CD4-positive, alpha-beta T cell treated with Interleukin-1 beta for 1 hour (primary cell): ENCODE measurements at regions not wholly inside any gene's neighbourhood (a gene's known extent, or its start where the extent isn't known, plus 50 kb on each side); places are given as distances from the start of the nearest gene placed in this dataset.

Experiments used
- DNase-seq, 2 donors: peaks; one replicate each; pipeline ENCODE4 v3.0.0-alpha.2; 2020 to 2022

DNA sequence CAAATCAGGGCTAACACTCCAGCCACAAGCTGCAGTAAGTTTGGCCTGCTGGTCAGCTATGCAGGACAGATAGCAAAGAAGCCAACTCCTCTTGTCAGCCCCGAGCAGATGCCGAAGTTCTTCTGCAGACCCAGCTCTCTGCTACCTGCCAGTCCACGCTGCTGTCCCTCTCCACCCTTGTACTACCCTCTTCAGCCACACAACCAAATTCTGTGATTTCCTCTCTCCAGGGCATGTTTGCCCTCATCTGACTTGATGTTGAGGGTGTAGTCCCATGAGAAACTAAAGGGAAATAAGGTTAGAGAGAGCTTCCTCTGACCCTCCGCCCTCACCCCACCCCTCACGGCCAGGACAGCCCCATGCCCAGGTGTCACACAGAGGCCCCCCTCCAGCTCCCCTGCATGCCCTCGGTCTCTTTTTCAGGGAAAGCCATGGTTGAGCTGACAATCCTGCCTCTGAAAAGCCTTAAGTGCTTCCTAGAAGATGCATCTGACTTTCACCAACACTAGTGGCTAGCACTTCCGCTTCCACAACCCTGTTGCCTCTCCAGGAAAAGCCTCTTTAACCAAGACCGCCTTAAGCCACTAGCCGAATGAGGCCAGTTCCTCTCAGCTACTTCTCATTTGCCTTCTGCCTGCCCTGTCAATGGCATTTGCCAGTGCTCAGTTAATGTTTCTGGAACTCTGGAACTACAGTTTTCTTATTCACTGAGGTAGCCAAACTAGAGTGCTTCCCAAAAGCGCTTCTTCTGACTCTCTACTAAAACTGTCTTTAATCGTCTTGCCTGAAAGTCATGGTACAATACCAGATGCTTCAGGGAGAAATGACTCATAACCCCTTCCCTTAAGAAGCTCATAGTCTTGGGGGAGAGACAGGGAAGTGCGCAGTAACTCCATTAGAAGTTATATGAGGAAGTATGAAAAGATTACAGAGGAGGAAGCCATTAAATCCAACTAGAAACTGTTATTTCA is 300.4 kb upstream of the STT3B start:
- DNase-seq, result peak in 1 of 2 donors; percentile 41

- no peak for DNase-seq
These were observed 298.6 kb upstream of the STT3B start for GRCh38 chr3:31234145-31234544.

GRCh38 chr3:31235062-31235700 is 297.5 kb upstream of the STT3B start:
- no peak for DNase-seq

DNA sequence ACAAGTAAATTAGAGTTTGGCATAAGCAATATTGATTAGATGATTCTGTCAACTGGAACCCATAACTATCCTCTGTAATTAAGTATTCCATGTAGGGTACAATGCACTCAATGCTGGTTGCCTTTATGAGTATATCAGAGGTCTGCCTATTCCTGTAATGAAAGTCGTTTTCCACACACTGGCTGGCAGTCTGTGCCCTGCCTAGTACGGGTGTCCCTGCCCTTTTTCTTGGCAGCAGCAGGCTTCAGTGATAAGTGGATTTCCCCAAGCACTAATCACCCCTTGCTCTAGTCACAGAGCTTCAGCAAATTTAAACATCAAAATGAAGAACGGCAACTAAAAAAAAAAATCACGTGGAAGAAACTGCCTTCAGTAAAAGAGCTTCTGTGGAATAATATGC is 294.8 kb upstream of the STT3B start:
- DNase-seq, result no peak

DNA sequence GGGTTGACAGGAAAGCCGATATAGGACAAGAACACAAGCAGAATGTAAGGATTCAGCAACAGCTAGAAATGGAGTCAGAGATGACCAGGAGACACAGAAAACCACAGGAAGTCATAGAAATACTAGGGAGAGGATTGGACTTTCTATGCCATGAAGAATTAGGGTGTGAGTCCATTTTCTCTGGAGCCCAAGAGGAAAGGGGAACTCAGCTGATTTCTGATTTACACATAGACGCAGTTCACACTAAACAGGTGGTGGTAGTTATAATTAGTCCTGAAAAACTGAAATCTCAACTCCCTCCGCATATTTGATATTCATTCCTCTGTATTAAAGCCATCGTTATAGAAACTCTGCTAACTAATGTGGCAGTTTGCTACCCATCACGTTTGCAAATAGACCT is 292.7 kb upstream of the STT3B start:
- no peak for DNase-seq

- no peak for DNase-seq
These were observed 292.3 kb upstream of the STT3B start for GRCh38 chr3:31240466-31240865.

- no peak for DNase-seq
These were observed 291.9 kb upstream of the STT3B start for GRCh38 chr3:31240874-31241273.

DNA sequence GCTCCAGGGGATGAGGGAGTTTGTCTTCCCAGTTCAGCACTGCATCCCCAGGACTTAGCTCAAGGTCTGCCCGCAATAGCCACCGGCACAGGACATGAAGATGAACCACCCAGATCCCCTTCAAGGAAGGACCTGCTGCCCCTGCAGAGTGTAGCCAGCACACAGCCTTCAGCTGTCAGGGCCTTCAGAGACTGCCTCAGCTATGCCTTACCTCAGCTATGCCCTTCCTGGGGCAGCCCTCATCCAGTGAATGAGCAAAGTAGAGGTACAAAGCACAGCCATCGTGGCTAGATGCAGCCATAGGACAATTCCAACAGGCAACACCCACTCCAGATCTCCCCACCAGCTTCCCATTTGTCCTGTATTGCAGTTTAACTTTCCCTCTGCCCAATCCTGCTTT is 291.2 kb upstream of the STT3B start:
- DNase-seq, result no peak

- no peak for DNase-seq
These were observed 290.4 kb upstream of the STT3B start for GRCh38 chr3:31242026-31242960.

DNA sequence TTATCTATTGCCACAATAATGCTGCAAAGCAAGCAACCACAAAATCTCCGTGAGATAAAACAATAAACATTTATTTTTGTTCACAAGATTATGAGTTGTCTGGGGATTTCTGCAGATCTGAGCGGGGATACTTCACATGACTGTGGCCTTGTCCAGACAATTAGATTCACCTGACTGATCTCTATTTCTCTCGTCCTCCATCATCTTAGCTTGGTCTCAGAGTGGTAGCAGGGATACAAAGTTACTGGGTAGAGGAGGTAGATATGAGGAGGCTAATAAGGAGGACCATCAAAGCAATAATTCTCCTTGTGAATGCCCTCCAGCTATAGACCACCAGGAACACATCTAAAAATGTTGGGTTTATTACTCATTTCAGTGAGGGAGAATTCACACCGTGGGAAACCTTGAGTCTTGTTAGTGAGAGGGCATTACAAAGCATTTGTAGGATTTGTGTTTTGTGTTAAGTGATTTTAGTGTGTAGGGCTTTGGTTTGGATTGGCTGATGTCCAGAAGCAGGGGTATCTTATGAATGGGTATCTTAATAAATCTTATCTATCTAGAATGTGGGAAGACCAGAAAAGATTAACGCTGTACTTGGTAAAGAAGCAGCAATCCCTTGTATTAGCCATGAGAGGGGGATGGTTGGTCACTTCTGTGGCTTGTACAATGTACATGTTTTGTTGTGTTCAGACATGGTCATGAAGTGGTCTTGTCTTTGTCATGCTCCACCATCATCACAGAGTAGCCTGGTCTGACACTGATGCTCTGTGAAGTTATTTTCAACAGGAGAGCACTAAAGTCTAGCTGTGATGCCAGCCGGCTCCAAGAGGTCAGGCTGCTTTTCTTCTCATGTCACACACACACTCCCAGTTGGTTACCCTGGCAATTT is 287.6 kb upstream of the STT3B start:
- DNase-seq, result no peak

GRCh38 chr3:31246293-31247062 is 286.2 kb upstream of the STT3B start:
- no peak for DNase-seq

DNA sequence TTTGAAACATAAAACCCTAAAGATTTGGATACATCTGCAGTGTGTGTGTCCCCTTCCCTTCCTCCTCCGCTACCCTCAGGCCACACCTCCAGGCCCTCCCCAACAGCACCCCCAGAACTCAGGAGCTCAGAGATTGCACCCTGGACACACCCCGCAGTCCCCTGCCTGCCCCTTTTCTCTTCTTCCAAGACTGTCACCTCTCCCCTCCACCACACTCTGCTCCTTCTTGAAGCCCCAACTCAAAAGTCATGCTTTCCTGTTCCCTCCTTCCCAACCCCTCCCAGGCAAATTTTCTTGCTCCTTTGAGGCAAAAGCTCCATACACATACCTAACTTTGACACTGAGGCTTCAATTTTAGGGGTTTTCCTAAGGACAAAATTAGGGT is 285.7 kb upstream of the STT3B start:
- no peak for DNase-seq

GRCh38 chr3:31247850-31248562 is 284.7 kb upstream of the STT3B start:
- DNase-seq, result no peak

GRCh38 chr3:31248563-31248992 is 284.1 kb upstream of the STT3B start:
- DNase-seq, result no peak

DNA sequence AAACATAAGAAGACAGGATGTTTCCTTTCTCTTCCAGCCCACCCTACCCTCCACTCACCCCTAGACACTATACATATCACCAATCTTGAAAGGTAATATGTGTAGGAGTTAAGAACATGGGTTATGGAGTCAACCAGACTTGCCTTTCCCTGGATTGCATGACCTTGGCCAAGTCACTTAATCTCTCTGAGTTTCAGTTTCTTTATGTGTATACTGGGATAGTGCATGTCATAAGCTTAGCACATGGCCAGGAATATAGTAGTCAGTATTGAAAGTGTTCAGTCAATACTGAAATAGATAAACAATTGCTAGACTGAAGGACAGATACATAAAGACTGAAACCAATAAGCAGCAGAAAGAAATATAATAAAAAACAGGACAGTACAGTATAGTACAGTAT is 283.2 kb upstream of the STT3B start:
- DNase-seq, result no peak

GRCh38 chr3:31250116-31250777 is 282.5 kb upstream of the STT3B start:
- no peak for DNase-seq

- DNase-seq, result no peak
These were observed 281.6 kb upstream of the STT3B start for GRCh38 chr3:31251083-31251482.

DNA sequence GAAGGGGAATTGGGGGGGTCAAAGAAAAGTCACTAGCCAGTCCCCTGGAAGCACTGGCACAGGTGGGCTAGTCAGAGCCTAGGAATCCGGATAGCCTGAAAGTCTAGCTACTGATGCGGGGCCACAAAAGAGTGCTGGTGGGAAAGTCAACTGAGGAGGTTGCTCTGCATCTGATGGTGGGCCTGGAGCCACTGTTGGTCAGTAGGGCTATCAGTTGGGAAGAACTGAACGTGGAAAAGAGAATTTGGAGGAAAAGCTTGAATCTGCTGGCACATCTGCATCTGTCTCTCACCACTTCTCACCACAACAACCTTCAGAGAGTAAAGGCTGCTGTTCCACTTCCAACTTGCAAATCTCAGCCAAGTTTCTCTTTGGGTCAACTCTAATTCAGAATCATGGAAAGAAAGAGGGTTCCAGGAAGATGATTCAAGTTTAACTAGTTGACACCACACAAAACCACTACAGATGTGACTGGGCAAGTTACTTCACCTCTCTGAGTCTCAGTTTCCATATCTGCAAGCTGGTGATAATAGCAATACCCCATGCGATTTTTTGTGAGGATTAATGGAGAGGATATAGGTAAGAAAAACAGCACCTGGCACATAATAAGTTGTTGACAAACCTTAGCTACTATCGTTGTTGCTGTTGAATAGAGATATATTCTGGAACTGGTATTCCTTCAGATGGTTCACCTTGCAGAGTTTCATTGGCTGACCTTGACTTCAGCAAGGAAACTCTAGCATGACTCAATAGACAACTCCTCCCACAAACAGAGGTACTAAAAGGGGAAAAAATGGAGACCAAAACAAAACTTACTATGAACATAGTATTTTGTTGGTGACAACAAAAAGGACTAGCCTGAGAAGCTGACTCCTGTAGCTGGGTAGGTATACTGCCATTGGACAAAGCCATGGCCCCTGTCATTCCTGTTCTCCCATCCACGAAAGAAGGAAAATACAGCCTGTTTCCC is 280.2 kb upstream of the STT3B start:
- DNase-seq, result no peak

DNA sequence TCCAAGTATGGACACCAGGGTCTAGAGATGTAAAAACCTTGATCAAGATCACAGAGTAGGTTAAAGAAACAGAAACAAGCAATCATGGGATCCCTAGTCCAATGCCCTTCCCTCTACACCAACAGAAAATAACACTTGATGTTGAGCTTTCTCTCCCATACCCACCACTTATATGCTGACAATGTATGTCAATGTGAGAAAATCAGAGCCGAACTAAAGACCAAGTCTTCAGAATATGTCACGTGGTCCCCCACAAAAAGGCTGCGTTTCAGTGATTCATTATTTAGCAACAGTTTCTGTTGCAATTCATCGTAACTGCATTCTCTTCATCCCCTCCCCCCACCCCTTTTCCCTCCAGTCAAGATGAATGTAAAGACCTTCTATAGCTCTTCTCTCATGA is 278.9 kb upstream of the STT3B start:
- DNase-seq, result no peak
